Endothelial cell (in vitro differentiated cells): ENCODE measurements at regions not wholly inside any gene's neighbourhood (a gene's known extent, or its start where the extent isn't known, plus 50 kb on each side); places are given as distances from the start of the nearest gene placed in this dataset.

ENCODE experiments used
- DNase-seq: peaks from one replicate; pipeline ENCODE4 v3.0.0; 2021; ENCODE audit warnings: low spot score
- H3K27ac Mint-ChIP-seq: one replicate; pipeline ENCODE4 v1.8.0; 2021; ENCODE audit warnings: mixed read lengths, inconsistent platforms; ENCODE audit not compliant: unreplicated experiment
- H3K27me3 Mint-ChIP-seq: one replicate; pipeline ENCODE4 v1.8.0; 2021; ENCODE audit warnings: mild to moderate bottlenecking, moderate library complexity, mixed read lengths, inconsistent platforms; ENCODE audit not compliant: unreplicated experiment
- H3K36me3 Mint-ChIP-seq: one replicate; pipeline ENCODE4 v1.8.0; 2021; ENCODE audit warnings: mild to moderate bottlenecking, low read depth, mixed read lengths, inconsistent platforms; ENCODE audit not compliant: unreplicated experiment
- H3K4me1 Mint-ChIP-seq: one replicate; pipeline ENCODE4 v1.8.0; 2021; ENCODE audit warnings: mild to moderate bottlenecking, mixed read lengths, inconsistent platforms; ENCODE audit not compliant: unreplicated experiment
- H3K4me3 Mint-ChIP-seq: one replicate; pipeline ENCODE4 v1.8.0; 2021; ENCODE audit warnings: mild to moderate bottlenecking, mixed read lengths, inconsistent platforms; ENCODE audit not compliant: unreplicated experiment
- H3K9me3 Mint-ChIP-seq: one replicate; pipeline ENCODE4 v1.8.0; 2021; ENCODE audit warnings: mixed read lengths, inconsistent platforms; ENCODE audit not compliant: unreplicated experiment
- CTCF ChIP-seq: fragments of 200-600 bp; sonication (generic); IDR thresholded peaks from one replicate; pipeline ENCODE4 v1.5.0; 2021; ENCODE audit warnings: antibody characterized with exemption; ENCODE audit not compliant: unreplicated experiment

- no peak overlapping the region for H3K4me3 Mint-ChIP-seq
- DNase-seq = no peak
- H3K36me3 Mint-ChIP-seq = no peaks in the 10 kb centered on the region
- no peak for TF ChIP-seq CTCF
- no peak overlapping the region for H3K27ac Mint-ChIP-seq
- no peaks in the 10 kb centered on the region for H3K27me3 Mint-ChIP-seq
- H3K4me1 Mint-ChIP-seq = no peaks in the 10 kb centered on the region
- no peaks in the 10 kb centered on the region for H3K9me3 Mint-ChIP-seq
These were observed 396.4 kb downstream of the CDK5RAP2 start for GRCh38 chr9:120183615-120184014.

GRCh38 chr9:120182011-120182410, 398.0 kb downstream of the CDK5RAP2 start:
- Mint-ChIP-seq H3K27me3 (no peaks in the 10 kb centered on the region), H3K4me1 (no peaks in the 10 kb centered on the region), H3K27ac (no peak overlapping the region), H3K9me3 (no peaks in the 10 kb centered on the region), H3K4me3 (no peak overlapping the region), H3K36me3 (no peaks in the 10 kb centered on the region)
- no peak for TF ChIP-seq CTCF
- no peak for DNase-seq

GRCh38 chr9:120177121-120177520, 402.8 kb downstream of the CDK5RAP2 start:
- no peak for TF ChIP-seq CTCF
- no peak overlapping the region for H3K4me3 Mint-ChIP-seq
- DNase-seq = no peak
- no peaks in the 10 kb centered on the region for H3K27me3 Mint-ChIP-seq
- H3K36me3 Mint-ChIP-seq = no peaks in the 10 kb centered on the region
- H3K9me3 Mint-ChIP-seq = no peaks in the 10 kb centered on the region
- H3K4me1 Mint-ChIP-seq = no peaks in the 10 kb centered on the region
- no peak overlapping the region for H3K27ac Mint-ChIP-seq

GRCh38 chr9:120175031-120175430, 404.9 kb downstream of the CDK5RAP2 start:
- DNase-seq = no peak
- no peak overlapping the region for H3K27ac Mint-ChIP-seq
- no peak for TF ChIP-seq CTCF
- H3K9me3 Mint-ChIP-seq = no peaks in the 10 kb centered on the region
- no peaks in the 10 kb centered on the region for H3K36me3 Mint-ChIP-seq
- H3K4me1 Mint-ChIP-seq = no peaks in the 10 kb centered on the region
- H3K27me3 Mint-ChIP-seq = no peaks in the 10 kb centered on the region
- H3K4me3 Mint-ChIP-seq = no peak overlapping the region

- no peaks in the 10 kb centered on the region for H3K36me3 Mint-ChIP-seq
These were observed 418.2 kb downstream of the CDK5RAP2 start for GRCh38 chr9:120161776-120162175.

More at GRCh38 chr9:120161776-120162175, 418.2 kb downstream of the CDK5RAP2 start:
- no peaks in the 10 kb centered on the region for H3K9me3 Mint-ChIP-seq
- peaks cover 4% of the 10 kb centered on the region for H3K27me3 Mint-ChIP-seq
- no peak for TF ChIP-seq CTCF
- no peak for DNase-seq
- no peak overlapping the region for H3K4me3 Mint-ChIP-seq
- peaks cover 18% of the 10 kb centered on the region for H3K4me1 Mint-ChIP-seq
- H3K27ac Mint-ChIP-seq = no peak overlapping the region
